HG02981 (cell line): ENCODE measurements at regions not wholly inside any gene's neighbourhood (a gene's known extent, or its start where the extent isn't known, plus 50 kb on each side); places are given as distances from the start of the nearest gene placed in this dataset.
"Not testable (repeated sequence)": the region's sequence is repeated elsewhere in the genome, so short reads cannot be mapped to it uniquely, and the experiment has no call there.

Source experiments
- ATAC-seq: cut with Tn5 transposase; IDR thresholded peaks from one replicate; pipeline ENCODE4 v1.9.1; 2021; ENCODE audit warnings: mild to moderate bottlenecking, moderate library complexity; ENCODE audit not compliant: unreplicated experiment

DNA sequence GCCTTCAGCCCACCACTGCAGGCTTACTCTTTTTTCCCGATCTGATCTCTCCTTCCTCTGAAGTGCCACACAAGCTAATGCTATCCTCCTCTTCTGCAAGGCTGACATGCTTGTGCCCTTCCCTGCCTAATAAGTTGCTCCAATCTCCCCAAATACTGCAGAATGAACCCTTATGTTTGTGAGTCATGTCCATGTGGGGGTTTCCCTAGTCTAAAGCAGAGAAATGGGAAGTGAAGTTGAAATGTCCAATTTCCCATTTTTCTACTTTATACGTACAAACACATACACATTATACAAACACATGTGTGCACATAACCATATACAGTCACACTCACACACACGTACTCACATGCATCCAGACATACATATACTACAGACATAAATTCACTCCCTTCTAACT is 288.1 kb upstream of the CELF4 start:
- no peak for ATAC-seq

DNA sequence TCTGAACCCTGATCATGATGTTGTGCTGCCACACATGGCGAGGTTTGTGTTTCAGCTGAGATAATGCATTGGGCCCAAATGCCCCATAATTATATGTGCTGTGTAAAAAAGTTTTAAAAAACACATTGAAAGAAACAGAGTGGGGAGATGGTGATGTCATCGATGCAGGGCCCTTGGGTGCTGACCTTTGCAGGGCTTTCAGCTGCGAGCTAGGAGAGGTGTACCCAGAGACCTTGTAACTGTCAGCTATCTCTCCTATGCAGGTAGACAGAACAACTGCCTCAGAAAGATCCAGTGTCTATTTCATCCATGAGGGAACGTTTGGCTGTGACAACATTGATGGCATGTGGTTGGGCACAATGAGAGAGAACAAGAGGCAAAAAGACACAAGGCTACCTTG is 286.9 kb upstream of the CELF4 start:
- no peak for ATAC-seq

DNA sequence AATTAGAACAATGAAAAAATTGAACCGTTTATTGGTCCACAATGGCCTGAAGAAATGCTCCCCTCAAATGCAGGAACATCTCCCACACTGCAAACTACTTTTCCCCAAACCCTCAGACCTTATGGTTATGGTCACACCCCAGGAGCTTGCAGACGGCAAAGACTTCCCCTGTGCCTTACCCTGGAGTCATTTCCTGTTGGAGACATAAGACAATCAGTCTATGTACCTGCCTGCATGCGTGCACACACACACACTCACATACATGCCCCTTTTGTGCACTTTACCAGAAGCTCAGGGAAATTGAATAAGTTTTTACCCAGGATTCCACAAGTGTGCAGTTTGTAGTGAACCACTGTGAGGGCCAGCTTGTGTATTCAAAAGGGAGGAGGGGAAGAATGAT is 281.9 kb upstream of the CELF4 start:
- no peak for ATAC-seq

DNA sequence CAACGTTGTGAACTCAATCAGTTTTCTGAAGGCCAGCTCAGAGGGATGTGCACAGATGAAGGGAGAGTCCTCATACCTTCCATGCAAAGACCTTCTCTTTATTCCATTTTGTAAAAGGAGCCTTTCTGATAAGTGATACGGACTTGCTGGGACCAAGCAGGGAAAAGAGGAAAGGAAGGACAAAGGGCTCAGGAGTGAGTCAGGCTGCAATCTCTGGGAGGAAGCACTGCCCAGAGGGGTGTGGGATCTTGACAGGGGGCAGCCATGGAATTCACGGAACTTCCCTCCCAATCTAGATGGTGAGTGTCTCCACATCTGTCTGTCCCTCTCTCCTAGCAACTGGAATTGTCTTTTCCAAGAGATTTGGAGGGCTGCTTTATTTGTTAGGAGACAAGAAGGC is 281.4 kb upstream of the CELF4 start:
- ATAC-seq, result no peak

DNA sequence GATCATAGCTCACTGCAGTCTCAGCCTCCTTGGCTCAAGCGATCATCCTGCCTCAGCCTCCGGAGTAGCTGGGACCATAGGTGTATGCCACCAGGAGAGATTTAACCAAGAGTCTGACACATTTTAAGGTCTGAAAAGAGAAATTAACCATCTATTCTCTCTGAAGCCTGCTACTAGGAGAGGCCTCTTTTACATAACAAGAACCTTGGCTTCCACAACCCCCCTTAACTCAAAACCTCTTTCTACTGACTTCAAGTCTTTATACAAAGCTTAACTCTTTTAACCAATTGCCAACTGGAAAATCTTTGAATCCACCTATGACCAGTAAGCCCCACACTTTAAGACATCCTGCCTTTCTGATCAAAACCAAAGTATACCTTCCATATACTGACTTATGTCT is 279.9 kb upstream of the CELF4 start:
- ATAC-seq, result no peak

DNA sequence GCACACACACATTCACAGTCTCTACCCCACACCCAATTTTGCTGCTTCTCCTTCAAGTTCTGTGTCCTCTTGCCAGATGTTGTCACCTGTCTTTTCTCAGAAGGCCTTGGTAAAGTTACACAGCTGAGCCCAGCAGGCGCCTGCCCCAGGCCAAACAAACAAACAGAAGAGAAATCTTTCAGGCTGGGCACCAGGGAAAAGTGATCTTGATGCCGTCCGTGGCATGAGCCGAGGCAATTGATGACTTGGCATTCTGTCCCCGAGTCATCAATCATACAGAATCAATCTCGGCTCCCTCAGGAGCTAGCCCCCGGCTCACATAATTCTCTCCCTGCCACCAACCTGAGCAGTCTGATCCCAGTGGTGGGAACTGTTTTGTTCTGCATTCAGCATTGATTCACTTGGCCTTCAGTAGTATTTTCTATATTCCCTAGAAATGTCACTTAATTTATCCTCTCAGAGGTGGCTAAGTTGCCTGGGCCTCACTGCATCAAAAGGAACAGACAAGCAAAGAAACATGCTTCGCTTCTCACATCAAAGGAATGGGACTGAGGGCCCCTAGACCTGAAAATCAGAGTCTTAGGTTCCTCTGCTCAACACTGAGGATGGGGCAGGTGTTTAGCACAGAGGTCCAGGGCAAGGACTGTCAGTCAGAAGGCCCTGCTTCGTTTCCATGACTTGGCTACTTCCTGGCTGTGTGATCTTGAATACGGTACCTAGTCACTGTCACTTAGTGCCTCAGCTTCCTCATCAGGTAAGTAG is 278.8 kb upstream of the CELF4 start:
- ATAC-seq, result no peak

DNA sequence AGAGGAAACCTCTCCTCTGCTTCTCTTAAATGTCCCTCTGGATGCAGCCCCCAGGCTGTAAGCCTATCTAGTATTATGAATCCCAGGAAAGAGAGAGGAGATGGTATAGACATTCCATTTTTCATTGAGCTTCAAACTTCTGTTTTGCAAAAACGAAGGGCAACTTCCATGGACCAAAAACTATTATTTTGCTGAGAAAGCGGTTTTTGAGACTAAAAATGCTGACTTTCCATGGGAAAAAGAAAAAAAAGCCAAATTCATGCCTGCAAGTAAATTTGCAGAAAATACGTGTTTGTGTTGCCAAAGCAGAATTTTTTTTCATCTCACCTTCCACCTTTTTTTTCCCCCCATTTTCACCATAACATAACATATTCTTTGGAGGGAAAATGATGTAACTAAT is 272.5 kb upstream of the CELF4 start:
- no peak for ATAC-seq

DNA sequence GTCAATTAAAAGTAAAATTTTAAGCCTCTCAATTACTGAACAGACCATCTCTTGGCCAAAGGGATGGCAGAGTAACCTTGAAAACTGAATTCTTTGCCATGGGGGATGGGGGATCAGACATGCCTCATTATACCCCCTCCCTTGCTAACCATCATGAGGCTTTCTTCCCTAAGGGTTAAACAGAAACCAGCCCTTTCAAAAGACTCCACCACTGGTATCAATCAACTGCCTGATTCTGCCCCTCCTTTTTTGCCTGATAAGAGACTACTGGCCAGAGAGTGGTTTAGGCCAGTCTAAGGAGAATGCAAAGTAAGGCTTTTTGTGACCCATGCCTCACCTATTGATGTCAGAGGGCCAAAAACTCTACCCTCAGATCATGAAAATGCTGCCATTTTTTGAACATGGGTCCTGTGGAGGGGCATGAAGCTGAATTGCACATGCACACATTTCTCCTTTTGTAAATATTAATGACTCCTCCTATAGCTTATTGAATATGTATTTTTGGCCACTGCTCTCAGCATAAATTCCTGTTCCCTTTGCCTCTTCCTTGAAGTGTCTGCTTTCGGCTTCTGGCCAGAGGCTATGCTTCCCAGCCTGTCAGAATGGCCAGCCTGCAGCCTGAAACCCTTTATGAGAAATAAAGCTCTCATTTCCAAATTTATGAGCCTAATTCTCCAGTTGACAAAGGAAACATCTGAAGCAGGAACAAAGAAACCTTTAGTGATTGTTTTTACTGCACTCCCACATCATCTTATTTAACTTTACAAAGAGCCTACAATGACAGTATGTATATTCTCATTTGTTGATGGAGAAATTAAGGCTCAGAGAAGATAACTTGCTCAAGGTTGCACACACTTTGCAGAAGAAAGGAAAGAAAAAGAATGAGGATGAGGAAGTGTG is 270.7 kb upstream of the CELF4 start:
- no peak for ATAC-seq

DNA sequence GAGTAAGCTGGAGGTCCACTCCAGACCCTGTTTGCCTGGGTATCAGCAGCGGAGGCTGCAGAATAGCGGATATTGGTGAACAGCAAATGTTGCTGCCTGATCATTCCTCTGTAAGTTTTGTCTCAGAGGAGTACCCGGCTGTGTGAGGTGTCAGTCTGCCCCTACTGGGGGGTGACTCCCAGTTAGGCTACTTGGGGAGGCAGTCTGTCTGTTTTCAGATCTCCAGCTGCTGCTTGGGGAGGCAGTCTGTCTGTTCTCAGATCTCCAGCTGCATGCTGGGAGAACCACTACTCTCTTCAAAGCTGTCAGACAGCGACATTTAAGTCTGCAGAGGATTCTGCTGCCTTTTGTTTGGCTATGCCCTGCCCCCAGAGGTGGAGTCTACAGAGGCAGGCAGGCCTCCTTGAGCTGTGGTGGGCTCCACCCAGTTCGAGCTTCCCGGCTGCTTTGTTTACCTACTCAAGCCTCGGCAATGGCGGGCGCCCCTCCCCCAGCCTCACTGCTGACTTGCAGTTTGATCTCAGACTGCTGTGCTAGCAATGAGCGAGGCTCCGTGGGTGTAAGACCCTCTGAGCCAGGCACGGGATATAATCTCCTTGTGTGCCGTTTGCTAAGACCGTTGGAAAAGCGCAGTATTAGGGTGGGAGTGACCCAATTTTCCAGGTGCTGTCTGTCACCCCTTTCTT is 266.6 kb upstream of the CELF4 start:
- not testable (repeated sequence) for ATAC-seq

DNA sequence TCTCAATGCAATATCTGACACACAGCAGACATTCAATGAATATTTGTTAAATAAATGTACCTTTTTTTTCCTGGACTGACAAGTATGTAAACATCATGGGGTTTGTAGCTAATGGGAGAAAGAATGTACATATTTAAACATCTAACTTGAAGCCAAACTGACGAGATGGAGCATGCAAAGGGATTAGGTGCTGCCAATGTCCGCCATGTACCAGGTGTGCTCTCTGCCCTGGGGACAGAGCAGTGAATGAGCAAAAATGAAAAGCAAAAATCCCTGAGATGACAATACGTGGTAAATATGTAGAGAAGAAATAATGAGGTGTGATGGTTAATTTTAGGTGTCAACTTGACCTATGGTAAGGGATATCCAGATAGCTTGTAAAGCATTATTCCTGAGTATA is 247.4 kb upstream of the CELF4 start:
- no peak for ATAC-seq

DNA sequence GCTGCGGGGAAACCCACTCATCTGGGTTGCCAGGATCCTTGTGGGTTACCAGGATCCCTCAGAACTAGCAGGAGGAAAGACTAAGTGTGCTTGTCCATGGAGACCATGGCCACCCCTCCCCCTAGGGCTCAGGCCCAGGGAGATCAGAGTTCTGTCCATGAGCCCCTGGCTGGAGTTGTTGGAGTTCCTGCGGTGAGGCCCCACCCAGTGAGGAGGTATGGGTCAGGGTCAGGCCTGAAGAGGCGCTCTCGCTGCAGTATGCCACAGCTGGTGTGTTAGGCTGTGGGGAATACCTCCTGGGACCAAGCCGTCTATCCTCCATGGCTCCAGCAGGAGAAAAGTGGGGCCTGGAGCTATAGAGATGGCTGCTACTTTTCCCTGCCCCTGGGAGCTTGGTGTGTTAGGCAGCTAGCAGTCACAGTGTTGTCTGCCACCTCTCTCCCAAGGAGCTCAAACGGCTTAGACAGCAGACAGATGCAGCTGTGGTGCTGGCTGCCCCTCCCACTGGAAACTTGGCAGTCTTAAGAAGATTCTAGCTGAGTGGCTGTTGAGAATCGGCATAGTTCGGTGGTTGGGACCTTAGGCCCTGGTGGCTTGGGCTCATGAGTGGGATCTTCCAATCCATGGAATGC is 240.3 kb upstream of the CELF4 start:
- no peak for ATAC-seq

DNA sequence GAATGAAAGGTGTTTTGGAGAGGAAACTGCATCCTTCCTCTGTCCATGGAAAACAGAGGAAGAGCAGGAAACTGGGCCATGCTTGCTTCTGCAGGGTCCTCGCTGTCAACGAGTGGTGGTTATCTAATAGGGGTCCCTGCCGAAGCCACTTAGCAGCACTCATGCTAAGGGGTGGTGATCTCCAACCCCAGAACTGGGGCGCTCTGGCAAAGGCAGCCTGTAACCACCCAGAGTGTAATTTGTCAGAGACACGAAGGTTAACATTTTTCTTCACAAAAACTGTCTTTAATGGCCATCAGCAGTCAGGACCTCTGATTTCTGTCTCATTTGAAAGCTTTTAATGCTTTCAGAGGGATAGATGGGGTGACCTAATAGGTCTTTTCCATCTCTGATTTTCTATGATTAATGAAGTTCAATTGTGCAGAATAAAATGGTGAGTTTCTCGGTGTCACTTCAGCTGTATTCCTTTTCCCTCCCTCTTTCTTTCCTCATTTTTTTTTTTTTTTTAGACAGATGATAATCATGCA is 231.3 kb upstream of the CELF4 start:
- ATAC-seq, result no peak

DNA sequence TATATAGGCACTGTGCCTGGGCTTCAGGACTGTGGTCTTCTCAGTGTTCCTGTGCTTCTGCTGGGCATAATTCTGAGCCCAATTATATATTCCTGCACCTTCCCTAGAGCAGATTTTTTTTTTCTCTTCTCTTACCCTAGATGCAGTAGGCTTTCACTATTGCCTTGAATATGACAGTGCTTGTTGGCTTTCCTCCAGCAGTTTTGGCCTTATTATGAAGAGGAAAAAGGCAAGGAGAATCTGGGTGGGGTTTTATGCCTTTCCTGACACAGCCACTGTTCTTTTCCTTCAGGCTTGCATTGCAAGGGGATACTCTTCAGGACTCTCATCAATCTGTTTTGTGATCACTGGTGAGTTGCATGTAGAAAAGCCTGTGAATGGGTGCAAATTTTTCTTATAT is 221.9 kb upstream of the CELF4 start:
- ATAC-seq, result no peak

DNA sequence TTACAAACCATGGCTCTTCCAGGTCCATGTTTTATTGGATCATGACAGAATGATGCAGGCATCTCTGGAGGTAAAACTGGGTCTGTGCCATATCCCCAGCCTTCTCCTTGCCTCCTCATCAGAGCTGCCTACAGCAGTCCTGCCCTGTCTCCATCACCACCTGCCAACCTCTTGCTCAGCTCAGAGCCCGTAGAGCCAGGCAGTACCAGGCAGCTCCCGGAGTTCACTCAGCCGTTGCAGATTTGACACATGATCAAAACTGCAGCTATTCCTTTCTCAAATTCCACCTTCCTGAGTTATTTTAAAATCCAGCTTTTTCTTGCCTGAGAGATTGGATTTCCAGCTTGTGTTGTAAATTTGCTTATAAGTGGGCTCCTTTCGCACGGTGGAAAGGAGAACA is 218.2 kb upstream of the CELF4 start:
- ATAC-seq, result no peak

DNA sequence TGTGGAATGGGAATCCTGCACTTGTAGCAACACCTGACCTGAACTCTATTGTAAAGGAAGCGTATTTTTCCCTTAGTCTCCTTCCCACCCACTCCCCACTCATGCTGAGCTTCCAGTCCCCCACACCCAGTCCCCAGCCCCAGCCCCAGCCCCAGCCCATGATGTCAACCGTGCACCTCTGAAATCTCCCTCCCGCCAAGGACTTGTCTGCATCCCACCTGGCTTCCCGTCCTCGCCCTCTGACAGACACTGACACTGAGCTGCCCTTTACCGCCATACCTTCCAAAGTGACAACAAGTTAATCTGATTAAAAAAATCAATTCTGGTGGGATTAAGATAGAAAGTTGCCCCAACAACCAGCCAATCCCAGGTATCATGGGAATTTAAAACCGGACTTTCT is 213.6 kb upstream of the CELF4 start:
- no peak for ATAC-seq

DNA sequence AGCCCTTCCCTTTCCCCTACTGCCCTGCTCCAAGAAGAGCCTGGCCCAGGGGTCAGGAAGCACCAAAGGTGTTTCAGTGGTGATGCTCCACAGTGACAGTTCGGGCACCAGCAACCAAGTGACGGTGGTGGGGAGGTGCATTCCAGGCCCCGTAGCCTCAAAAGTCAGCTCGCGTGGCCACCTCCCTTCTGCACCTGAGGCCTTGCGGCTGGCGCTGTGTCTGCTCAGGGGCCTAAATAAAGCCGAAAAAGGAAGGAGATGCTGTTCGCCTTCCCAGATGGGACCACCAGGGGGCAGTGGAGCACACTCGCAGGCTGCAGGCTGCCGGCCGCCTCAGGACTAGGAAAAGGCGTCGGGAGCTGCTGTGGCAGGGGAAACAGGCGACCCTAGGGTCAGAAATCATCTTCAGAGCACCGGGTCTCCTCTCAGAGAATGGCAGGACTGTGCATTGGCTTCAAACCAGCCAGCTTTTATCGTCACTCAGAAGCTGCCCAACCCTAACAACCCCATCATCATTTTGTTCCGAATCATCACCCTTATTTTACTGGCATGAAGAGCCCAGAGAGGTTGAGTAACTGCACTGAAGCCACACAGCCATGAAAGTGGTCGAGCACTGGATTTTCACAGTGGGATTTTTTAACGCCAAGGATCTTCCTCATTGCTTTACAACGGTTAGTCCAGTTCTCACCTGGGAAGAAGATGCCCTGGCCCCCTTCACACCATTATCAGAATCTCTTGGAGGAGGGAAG is 213.0 kb upstream of the CELF4 start:
- ATAC-seq, result no peak

DNA sequence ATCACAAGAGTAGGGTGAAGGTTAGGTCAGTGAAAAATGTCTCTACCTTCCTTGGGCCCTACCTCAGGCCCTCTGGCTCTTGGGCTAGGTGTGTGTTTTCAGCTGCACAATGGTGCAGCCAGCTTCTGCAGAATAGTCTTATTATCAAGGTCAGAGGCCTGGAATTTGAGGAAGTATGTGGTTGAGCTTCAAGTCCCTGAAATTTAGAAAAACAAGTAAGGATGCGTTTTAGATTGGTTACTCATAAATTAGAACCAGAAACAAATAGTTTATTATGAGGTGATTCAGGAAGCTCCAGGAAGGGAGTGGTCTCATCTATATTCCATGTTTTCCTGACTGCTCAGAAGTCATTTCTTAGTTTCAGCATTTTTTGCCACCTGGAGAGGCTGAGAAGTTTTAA is 204.2 kb upstream of the CELF4 start:
- ATAC-seq, result no peak

DNA sequence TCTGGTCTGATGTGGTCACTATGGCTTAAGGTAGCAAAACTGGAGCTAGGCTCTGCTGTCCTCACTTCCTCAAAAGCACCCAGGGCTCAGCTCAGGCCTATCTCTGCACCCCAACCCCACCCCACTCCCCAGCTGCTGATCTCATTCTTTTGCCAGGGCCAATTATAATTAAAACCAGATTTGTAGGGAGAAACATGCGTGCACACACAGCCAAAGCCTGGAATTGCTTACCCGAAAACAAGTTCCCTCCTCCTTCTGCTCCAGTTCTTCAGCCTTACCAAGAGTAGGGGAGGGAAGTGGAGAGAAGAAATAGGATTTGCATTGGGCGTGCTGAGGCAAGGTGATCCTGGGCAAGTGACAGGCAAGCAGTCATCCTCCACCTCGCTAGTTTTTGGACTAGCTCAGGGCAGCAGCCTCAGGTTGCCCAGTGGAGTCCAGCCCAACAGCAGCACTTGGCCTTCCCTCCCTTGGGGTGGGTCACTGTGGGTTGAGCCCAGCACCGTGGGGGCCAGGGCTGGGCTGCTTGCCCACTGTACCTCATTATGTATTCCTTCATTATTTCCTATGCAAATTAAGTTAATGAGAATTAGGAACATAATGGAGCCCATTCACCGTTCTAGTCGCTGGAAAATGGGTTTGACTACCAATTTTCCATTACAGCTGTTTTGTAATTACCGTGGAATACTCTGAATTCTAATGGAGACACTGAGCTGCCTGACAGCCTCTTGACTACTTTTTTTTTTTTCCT is 199.1 kb upstream of the CELF4 start:
- ATAC-seq, result no peak

DNA sequence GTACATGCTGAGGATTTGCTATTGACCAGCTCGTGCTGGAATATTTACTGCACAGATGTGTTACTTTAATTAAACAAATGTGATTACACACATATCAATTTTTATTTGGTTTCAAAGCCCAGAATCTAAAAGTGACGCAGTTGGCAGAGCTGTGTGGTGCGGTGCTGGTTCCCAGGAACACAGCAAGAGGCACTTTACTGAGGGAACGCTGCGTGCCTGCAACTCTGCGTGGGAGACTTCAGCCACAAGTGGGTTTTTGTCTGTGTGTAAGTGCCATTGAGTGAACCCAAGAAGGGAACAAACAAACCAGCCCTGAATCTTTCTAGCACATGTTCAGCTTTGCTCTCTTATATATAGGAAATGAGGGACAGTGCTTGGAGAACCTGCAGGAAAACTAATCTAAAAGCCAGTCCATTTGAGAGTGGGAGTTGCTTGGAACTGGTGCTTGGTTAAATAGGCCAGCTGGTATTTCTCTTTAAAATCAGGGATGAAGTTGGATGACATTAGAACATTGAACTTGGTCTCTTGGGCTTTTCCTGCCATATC is 196.6 kb upstream of the CELF4 start:
- no peak for ATAC-seq
